Natural killer cell (primary cell): ENCODE measurements at regions not wholly inside any gene's neighbourhood (a gene's known extent, or its start where the extent isn't known, plus 50 kb on each side); places are given as distances from the start of the nearest gene placed in this dataset.

Source experiments
- ATAC-seq, 3 donors: fragments of 150-1000 bp in 2 of 3; fragments of 200-7000 bp in 1 of 3; cut with Tn5 transposase; 1 replicate in 1 of 3; 2 replicates in 2 of 3; pipeline ENCODE4 v1.10.0; 2021; ENCODE audit warnings: mild to moderate bottlenecking in 2 of 3, moderate library complexity in 2 of 3
- DNase-seq, 2 donors: peaks; one replicate each; pipeline versions ENCODE4 v3.0.0 to v3.0.0-alpha.2; 2013 to 2021; ENCODE audit warnings: mixed read lengths in 1 of 2
- H3K27ac ChIP-seq: one replicate; pipeline ENCODE4 v1.5.1; 2013; ENCODE audit warnings: mild to moderate bottlenecking, low read length
- H3K27me3 ChIP-seq: one replicate; pipeline ENCODE4 v1.6.1; 2013; ENCODE audit warnings: low read length; ENCODE audit not compliant: control insufficient read depth, insufficient read depth
- H3K36me3 ChIP-seq: one replicate; pipeline ENCODE4 v1.6.1; 2013; ENCODE audit warnings: low read length; ENCODE audit not compliant: control insufficient read depth, insufficient read depth
- H3K4me1 ChIP-seq: one replicate; pipeline ENCODE4 v1.6.1; 2013; ENCODE audit warnings: low read length; ENCODE audit not compliant: control insufficient read depth, insufficient read depth
- H3K4me3 ChIP-seq: one replicate; pipeline ENCODE4 v1.5.1; 2013; ENCODE audit warnings: low read length
- H3K9me3 ChIP-seq: one replicate; pipeline ENCODE4 v1.6.1; 2013; ENCODE audit warnings: low read length; ENCODE audit not compliant: control insufficient read depth, insufficient read depth
- H3K27ac Mint-ChIP-seq, 2 donors: one replicate each; pipeline ENCODE4 v1.8.0; 2022; ENCODE audit warnings: mild to moderate bottlenecking in 2 of 2, mixed read lengths in 2 of 2, moderate library complexity in 1 of 2
- H3K27me3 Mint-ChIP-seq, 2 donors: one replicate each; pipeline ENCODE4 v1.8.0; 2022; ENCODE audit warnings: low read depth in 2 of 2, mixed read lengths in 2 of 2
- H3K36me3 Mint-ChIP-seq: one replicate; pipeline ENCODE4 v1.8.0; 2022; ENCODE audit warnings: mixed read lengths
- H3K4me1 Mint-ChIP-seq, 2 donors: one replicate each; pipeline ENCODE4 v1.8.0; 2022; ENCODE audit warnings: mixed read lengths in 2 of 2
- H3K4me3 Mint-ChIP-seq: one replicate; pipeline ENCODE4 v1.8.0; 2022; ENCODE audit warnings: mild to moderate bottlenecking, moderate library complexity, mixed read lengths
- H3K9me3 Mint-ChIP-seq, 2 donors: one replicate each; pipeline ENCODE4 v1.8.0; 2022; ENCODE audit warnings: mixed read lengths in 2 of 2
- CTCF ChIP-seq: fragments of 200-600 bp; IDR thresholded peaks from one replicate; pipeline ENCODE4 v1.8.0; 2022; ENCODE audit warnings: antibody characterized with exemption
- WGBS: methylation state at CpG from one replicate; pipeline ENCODE4 v1.1.7; 2013; ENCODE audit warnings: missing lambda C conversion rate; ENCODE audit not compliant: insufficient coverage; 5-methylcytosine and 5-hydroxymethylcytosine counted together
- intact Hi-C: fragments of 100-400 bp; cut with micrococcal nuclease; formaldehyde crosslinking; loops from one replicate; pipeline ENCODE4 v1.14.2; 2022

GRCh38 chr4:152160225-152160800, 375.6 kb downstream of the FBXW7 start:
- no peaks in the 10 kb centered on the region for H3K9me3 Mint-ChIP-seq
- Histone ChIP-seq H3K36me3 (no peaks in the 10 kb centered on the region), H3K27me3 (no peaks in the 10 kb centered on the region), H3K9me3 (no peaks in the 10 kb centered on the region), H3K27ac (no peak overlapping the region), H3K4me1 (no peaks in the 10 kb centered on the region), H3K4me3 (no peak overlapping the region)
- H3K27ac Mint-ChIP-seq, result no peak overlapping the region
- peaks cover 12 to 14% of the 10 kb centered on the region in 2 donors for H3K27me3 Mint-ChIP-seq
- WGBS, result 89% methylated on average over 13 of the region's 13 CpGs
- no peak for TF ChIP-seq CTCF
- ATAC-seq, result no peak
- no peaks in the 10 kb centered on the region for H3K36me3 Mint-ChIP-seq
- intact Hi-C loops, result no loop called here
- H3K4me3 Mint-ChIP-seq, result no peak overlapping the region
- peaks cover 0 to 7% of the 10 kb centered on the region in 2 donors for H3K4me1 Mint-ChIP-seq
- no peak for DNase-seq

- Mint-ChIP-seq H3K4me1 (peaks cover 0 to 7% of the 10 kb centered on the region in 2 donors), H3K9me3 (no peaks in the 10 kb centered on the region), H3K27ac (no peak overlapping the region), H3K27me3 (peaks cover 12 to 14% of the 10 kb centered on the region in 2 donors), H3K4me3 (no peak overlapping the region), H3K36me3 (no peaks in the 10 kb centered on the region)
- intact Hi-C loops, result no loop called here
- H3K4me1 ChIP-seq, result no peaks in the 10 kb centered on the region
- H3K36me3 ChIP-seq, result no peaks in the 10 kb centered on the region
- H3K27me3 ChIP-seq, result no peaks in the 10 kb centered on the region
- H3K9me3 ChIP-seq, result no peaks in the 10 kb centered on the region
- ATAC-seq (no peak), DNase-seq (no peak)
- H3K4me3 ChIP-seq, result no peak overlapping the region
- WGBS, result 89% methylated on average over 2 of the region's 2 CpGs
- TF ChIP-seq CTCF, result no peak
- H3K27ac ChIP-seq, result no peak overlapping the region
Measured at GRCh38 chr4:152159773-152160172, 376.1 kb downstream of the FBXW7 start.

GRCh38 chr4:152158225-152158624, 377.7 kb downstream of the FBXW7 start:
- intact Hi-C loops, result no loop called here
- DNase-seq (no peak), ATAC-seq (no peak)
- H3K27ac ChIP-seq, result no peak overlapping the region
- no peaks in the 10 kb centered on the region for H3K9me3 ChIP-seq
- no peaks in the 10 kb centered on the region for H3K36me3 ChIP-seq
- Mint-ChIP-seq H3K9me3 (no peaks in the 10 kb centered on the region), H3K27me3 (peaks cover under 1 to 4% of the 10 kb centered on the region in 2 donors), H3K27ac (no peak overlapping the region), H3K36me3 (no peaks in the 10 kb centered on the region), H3K4me1 (peaks cover 0 to 7% of the 10 kb centered on the region in 2 donors), H3K4me3 (no peak overlapping the region)
- H3K4me1 ChIP-seq, result no peaks in the 10 kb centered on the region
- no peak overlapping the region for H3K4me3 ChIP-seq
- no peak for TF ChIP-seq CTCF
- 38% methylated on average over 1 of the region's 2 CpGs for WGBS
- no peaks in the 10 kb centered on the region for H3K27me3 ChIP-seq

- no peak overlapping the region for H3K27ac Mint-ChIP-seq
- H3K4me3 Mint-ChIP-seq, result no peak overlapping the region
- Histone ChIP-seq H3K27ac (no peak overlapping the region), H3K4me1 (no peaks in the 10 kb centered on the region), H3K4me3 (no peak overlapping the region), H3K36me3 (no peaks in the 10 kb centered on the region), H3K27me3 (no peaks in the 10 kb centered on the region), H3K9me3 (no peaks in the 10 kb centered on the region)
- intact Hi-C loops, result no loop called here
- H3K27me3 Mint-ChIP-seq, result peaks cover 0 to 4% of the 10 kb centered on the region in 2 donors
- no peaks in the 10 kb centered on the region for H3K36me3 Mint-ChIP-seq
- H3K9me3 Mint-ChIP-seq, result no peaks in the 10 kb centered on the region
- DNase-seq (no peak), ATAC-seq (no peak)
- H3K4me1 Mint-ChIP-seq, result peaks cover 0 to 7% of the 10 kb centered on the region in 2 donors
- 87% methylated on average over 5 of the region's 5 CpGs for WGBS
- TF ChIP-seq CTCF, result no peak
Measured at GRCh38 chr4:152157629-152158028, 378.3 kb downstream of the FBXW7 start.
